Mesothelial cell of epicardium (in vitro differentiated cells): ENCODE measurements at regions not wholly inside any gene's neighbourhood (a gene's known extent, or its start where the extent isn't known, plus 50 kb on each side); places are given as distances from the start of the nearest gene placed in this dataset.

Experiments used
- DNase-seq, 2 experiments: peaks; one replicate each; pipeline ENCODE4 v3.0.0; 2021; ENCODE audit warnings: low spot score in 2 of 2; ENCODE audit not compliant: unreplicated experiment in 2 of 2
- H3K27ac Mint-ChIP-seq: 2 replicates; pipeline ENCODE4 v1.8.0; 2021; ENCODE audit warnings: mixed read lengths
- H3K27me3 Mint-ChIP-seq: 2 replicates; pipeline ENCODE4 v1.8.0; 2021; ENCODE audit warnings: low read depth, mixed read lengths
- H3K36me3 Mint-ChIP-seq: 2 replicates; pipeline ENCODE4 v1.8.0; 2021; ENCODE audit warnings: mixed read lengths
- H3K4me1 Mint-ChIP-seq: 2 replicates; pipeline ENCODE4 v1.8.0; 2021; ENCODE audit warnings: mixed read lengths
- H3K4me3 Mint-ChIP-seq: 2 replicates; pipeline ENCODE4 v1.8.0; 2021; ENCODE audit warnings: mild to moderate bottlenecking, moderate library complexity, mixed read lengths
- H3K9me3 Mint-ChIP-seq: 2 replicates; pipeline ENCODE4 v1.8.0; 2021; ENCODE audit warnings: mixed read lengths
- CTCF ChIP-seq: fragments of 200-600 bp; sonication (generic); IDR thresholded peaks from one replicate; pipeline ENCODE4 v1.5.0; 2021; ENCODE audit warnings: antibody characterized with exemption; ENCODE audit not compliant: unreplicated experiment

GRCh38 chr2:10204326-10205161, 82.0 kb downstream of the RRM2 start:
- Mint-ChIP-seq H3K36me3 (peaks cover 6% of the 10 kb centered on the region), H3K27me3 (no peaks in the 10 kb centered on the region), H3K4me3 (no peak overlapping the region), H3K27ac (no peak overlapping the region), H3K9me3 (peaks cover 7% of the 10 kb centered on the region), H3K4me1 (peaks cover 19% of the 10 kb centered on the region)
- no peak for TF ChIP-seq CTCF
- DNase-seq = no peak

- no peak for TF ChIP-seq CTCF
- Mint-ChIP-seq H3K27me3 (no peaks in the 10 kb centered on the region), H3K4me3 (no peak overlapping the region), H3K4me1 (peaks cover 20% of the 10 kb centered on the region), H3K27ac (no peak overlapping the region), H3K36me3 (peaks cover 6% of the 10 kb centered on the region), H3K9me3 (peaks cover 7% of the 10 kb centered on the region)
- no peak for DNase-seq
Observed at GRCh38 chr2:10205162-10205475, 82.6 kb downstream of the RRM2 start.

- Mint-ChIP-seq H3K27me3 (no peaks in the 10 kb centered on the region), H3K9me3 (no peaks in the 10 kb centered on the region), H3K4me1 (peaks cover 14% of the 10 kb centered on the region), H3K4me3 (no peak overlapping the region), H3K27ac (no peak overlapping the region), H3K36me3 (no peaks in the 10 kb centered on the region)
- no peak for DNase-seq
- TF ChIP-seq CTCF = no peak
Observed at GRCh38 chr2:10208736-10209135, 86.2 kb downstream of the RRM2 start.

GRCh38 chr2:10209406-10209935, 86.9 kb downstream of the RRM2 start:
- H3K27ac Mint-ChIP-seq = no peak overlapping the region
- no peaks in the 10 kb centered on the region for H3K36me3 Mint-ChIP-seq
- no peaks in the 10 kb centered on the region for H3K9me3 Mint-ChIP-seq
- DNase-seq = no peak
- H3K4me1 Mint-ChIP-seq = peaks cover 14% of the 10 kb centered on the region
- no peaks in the 10 kb centered on the region for H3K27me3 Mint-ChIP-seq
- H3K4me3 Mint-ChIP-seq = no peak overlapping the region
- no peak for TF ChIP-seq CTCF

- H3K4me3 Mint-ChIP-seq = no peak overlapping the region
- no peaks in the 10 kb centered on the region for H3K36me3 Mint-ChIP-seq
- H3K4me1 Mint-ChIP-seq = peaks cover 14% of the 10 kb centered on the region
- no peaks in the 10 kb centered on the region for H3K27me3 Mint-ChIP-seq
- no peaks in the 10 kb centered on the region for H3K9me3 Mint-ChIP-seq
- no peak for TF ChIP-seq CTCF
- H3K27ac Mint-ChIP-seq = no peak overlapping the region
- no peak for DNase-seq
Observed at GRCh38 chr2:10210336-10210735, 87.8 kb downstream of the RRM2 start.
